Endothelial cell of umbilical vein (primary cell): ENCODE measurements at regions not wholly inside any gene's neighbourhood (a gene's known extent, or its start where the extent isn't known, plus 50 kb on each side); places are given as distances from the start of the nearest gene placed in this dataset.

Experiments
- EZH2 ChIP-seq: IDR thresholded peaks from 2 replicates; pipeline ENCODE4 v1.6.1; 2012; ENCODE audit warnings: borderline replicate concordance, low read depth, mild to moderate bottlenecking, moderate library complexity, low read length, inconsistent platforms; ENCODE audit not compliant: severe bottlenecking
- MYC ChIP-seq: IDR thresholded peaks from one replicate; pipeline ENCODE4 v1.6.1; 2011; ENCODE audit warnings: mild to moderate bottlenecking, low read depth, low read length
- POLR2A ChIP-seq: IDR thresholded peaks from 2 replicates; pipeline ENCODE4 v1.6.1; 2012; ENCODE audit warnings: low read depth, mild to moderate bottlenecking, control low read depth, low read length
- TF ChIP-seq, protein P1 (sequence below), 2 donors: IDR thresholded peaks; 1 replicate in 1 of 2; 2 replicates in 1 of 2; pipeline ENCODE4 v1.5.1; 2011; ENCODE audit warnings: low read length in 2 of 2, mild to moderate bottlenecking in 2 of 2, moderate library complexity in 2 of 2, control low read depth in 1 of 2, inconsistent platforms in 1 of 2, low read depth in 1 of 2; ENCODE audit not compliant: insufficient read depth in 1 of 2; ENCODE audit errors: extremely low read depth in 1 of 2

DNA sequence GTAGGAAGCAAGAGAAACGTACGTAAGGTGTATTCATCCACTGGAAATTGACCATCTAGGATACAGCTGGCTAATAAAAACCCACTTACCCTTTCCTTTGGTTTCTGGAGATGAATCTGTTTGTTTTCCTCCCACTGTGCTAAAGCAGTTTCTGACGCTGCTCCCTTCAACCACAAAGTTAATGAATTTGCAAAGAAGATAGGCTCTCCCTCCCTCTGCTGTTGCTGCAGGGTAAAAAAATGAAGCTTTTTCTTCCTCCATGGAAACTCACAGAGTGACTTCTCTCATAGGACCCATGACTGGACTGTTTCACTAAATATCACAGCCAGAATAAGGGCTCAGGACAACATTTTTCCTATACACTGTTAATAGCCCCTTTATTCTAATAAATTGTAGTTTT is 172.1 kb upstream of the LRRN1 start:
- TF ChIP-seq MYC (no peak), EZH2 (no peak), POLR2A (no peak)
- TF ChIP-seq, protein P1, sequence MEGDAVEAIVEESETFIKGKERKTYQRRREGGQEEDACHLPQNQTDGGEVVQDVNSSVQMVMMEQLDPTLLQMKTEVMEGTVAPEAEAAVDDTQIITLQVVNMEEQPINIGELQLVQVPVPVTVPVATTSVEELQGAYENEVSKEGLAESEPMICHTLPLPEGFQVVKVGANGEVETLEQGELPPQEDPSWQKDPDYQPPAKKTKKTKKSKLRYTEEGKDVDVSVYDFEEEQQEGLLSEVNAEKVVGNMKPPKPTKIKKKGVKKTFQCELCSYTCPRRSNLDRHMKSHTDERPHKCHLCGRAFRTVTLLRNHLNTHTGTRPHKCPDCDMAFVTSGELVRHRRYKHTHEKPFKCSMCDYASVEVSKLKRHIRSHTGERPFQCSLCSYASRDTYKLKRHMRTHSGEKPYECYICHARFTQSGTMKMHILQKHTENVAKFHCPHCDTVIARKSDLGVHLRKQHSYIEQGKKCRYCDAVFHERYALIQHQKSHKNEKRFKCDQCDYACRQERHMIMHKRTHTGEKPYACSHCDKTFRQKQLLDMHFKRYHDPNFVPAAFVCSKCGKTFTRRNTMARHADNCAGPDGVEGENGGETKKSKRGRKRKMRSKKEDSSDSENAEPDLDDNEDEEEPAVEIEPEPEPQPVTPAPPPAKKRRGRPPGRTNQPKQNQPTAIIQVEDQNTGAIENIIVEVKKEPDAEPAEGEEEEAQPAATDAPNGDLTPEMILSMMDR (IDR thresholded peaks at IDR 0.05; ENCODE audit: extremely low read depth in 1 of 2, insufficient read depth in 1 of 2, low read depth in 1 of 2, low read length in 2 of 2): no peak
